ENCODE measurements at regions not wholly inside any gene's neighbourhood (a gene's known extent, or its start where the extent isn't known, plus 50 kb on each side); places are given as distances from the start of the nearest gene placed in this dataset.

GRCh38 chr11:114880442-114880841 lies 202.1 kb downstream of the NXPE2 start:
- peaks cover 8% of the 10 kb centered on the region for H3K4me1 Mint-ChIP-seq (ENCODE audit: low read depth, unreplicated experiment)
- H3K27ac Mint-ChIP-seq (ENCODE audit: unreplicated experiment): no peak overlapping the region
- DNase-seq (ENCODE audit: low read depth): no peak
- Histone ChIP-seq H3K9me3 (ENCODE audit: insufficient read depth, low read depth, low read length) (no peaks in the 10 kb centered on the region), H3K4me1 (ENCODE audit: insufficient read depth, low read length) (no peaks in the 10 kb centered on the region), H3K27ac (ENCODE audit: low read depth, low read length) (no peak overlapping the region), H3K9ac (ENCODE audit: low read length) (no peak overlapping the region), H4K20me1 (ENCODE audit: insufficient read depth, low read length) (no peaks in the 10 kb centered on the region), H3K4me2 (ENCODE audit: low read length) (no peak overlapping the region), H3K4me3 (ENCODE audit: insufficient read depth, low read depth, low read length) (no peak overlapping the region), H3K79me2 (ENCODE audit: insufficient read depth, low read length) (no peaks in the 10 kb centered on the region), H3K36me3 (ENCODE audit: insufficient read depth, low read length) (no peaks in the 10 kb centered on the region), H2AFZ (ENCODE audit: low read depth, low read length) (no peak overlapping the region), H3K27me3 (ENCODE audit: insufficient read depth, low read length) (no peaks in the 10 kb centered on the region)
- no peaks in the 10 kb centered on the region for H3K36me3 Mint-ChIP-seq (ENCODE audit: low read depth, unreplicated experiment)
- FAIRE-seq: no peak
- H3K4me3 Mint-ChIP-seq (ENCODE audit: unreplicated experiment): no peak overlapping the region
- no peaks in the 10 kb centered on the region for H3K9me3 Mint-ChIP-seq (ENCODE audit: unreplicated experiment)
- peaks cover 5% of the 10 kb centered on the region for H3K27me3 Mint-ChIP-seq (ENCODE audit: low read depth, unreplicated experiment)
- TF ChIP-seq CTCF (IDR thresholded peaks at IDR 0.05; ENCODE audit: insufficient read depth, low read depth, low read length): no peak
- TF ChIP-seq EZH2 (IDR thresholded peaks at IDR 0.05; ENCODE audit: insufficient read depth, low read length): no peak

- H3K27me3 Mint-ChIP-seq (ENCODE audit: low read depth, unreplicated experiment): no peaks in the 10 kb centered on the region
- no peaks in the 10 kb centered on the region for H3K9me3 ChIP-seq (ENCODE audit: insufficient read depth, low read depth, low read length)
- H3K4me1 ChIP-seq (ENCODE audit: insufficient read depth, low read length): peaks cover 6% of the 10 kb centered on the region
These were observed 205.1 kb downstream of the NXPE2 start for GRCh38 chr11:114883472-114883871.

More at GRCh38 chr11:114883472-114883871, 205.1 kb downstream of the NXPE2 start:
- no peak overlapping the region for H3K27ac Mint-ChIP-seq (ENCODE audit: unreplicated experiment)
- no peak overlapping the region for H3K4me3 Mint-ChIP-seq (ENCODE audit: unreplicated experiment)
- H3K36me3 ChIP-seq (ENCODE audit: insufficient read depth, low read length): no peaks in the 10 kb centered on the region
- no peak overlapping the region for H3K4me3 ChIP-seq (ENCODE audit: insufficient read depth, low read depth, low read length)
- no peak overlapping the region for H3K27ac ChIP-seq (ENCODE audit: low read depth, low read length)
- no peak overlapping the region for H3K4me2 ChIP-seq (ENCODE audit: low read length)
- H2AFZ ChIP-seq (ENCODE audit: low read depth, low read length): no peak overlapping the region
- FAIRE-seq (no peak), DNase-seq (ENCODE audit: low read depth) (no peak)
- H3K79me2 ChIP-seq (ENCODE audit: insufficient read depth, low read length): no peaks in the 10 kb centered on the region
- no peaks in the 10 kb centered on the region for H3K9me3 Mint-ChIP-seq (ENCODE audit: unreplicated experiment)
- no peak overlapping the region for H3K9ac ChIP-seq (ENCODE audit: low read length)
- H4K20me1 ChIP-seq (ENCODE audit: insufficient read depth, low read length): no peaks in the 10 kb centered on the region
- peaks cover 8% of the 10 kb centered on the region for H3K4me1 Mint-ChIP-seq (ENCODE audit: low read depth, unreplicated experiment)
- no peaks in the 10 kb centered on the region for H3K27me3 ChIP-seq (ENCODE audit: insufficient read depth, low read length)
- H3K36me3 Mint-ChIP-seq (ENCODE audit: low read depth, unreplicated experiment): no peaks in the 10 kb centered on the region
- TF ChIP-seq EZH2 (IDR thresholded peaks at IDR 0.05; ENCODE audit: insufficient read depth, low read length) (no peak), CTCF (IDR thresholded peaks at IDR 0.05; ENCODE audit: insufficient read depth, low read depth, low read length) (no peak)

All from astrocyte (in vitro differentiated cells and primary cell).